PC-3 (cell line): ENCODE measurements at regions not wholly inside any gene's neighbourhood (a gene's known extent, or its start where the extent isn't known, plus 50 kb on each side); places are given as distances from the start of the nearest gene placed in this dataset.
A peak's percentile ranks its signal among the peaks of the same experiment; 100 is the strongest.

ENCODE experiments used
- ATAC-seq: fragments of 200-7000 bp; cut with Tn5 transposase; 2 replicates; pipeline ENCODE4 v1.9.1; 2020; ENCODE audit warnings: mild to moderate bottlenecking, moderate library complexity
- BruUV-seq: library from RNA; stranded (reverse); fragments of 400-500 nt; replicated peaks from 2 replicates; lab custom pipeline; 2021; lab: Mats Ljungman, UMichigan
- CTCF ChIA-PET: fragments of 300-600 bp; sonication (Branson Sonifier 250); formaldehyde crosslinking; loops from one replicate; lab custom pipeline; 2022; ENCODE audit warnings: antibody characterized with exemption; lab: Charles Lee
- POLR2A ChIA-PET: fragments of 300-600 bp; sonication (Branson Sonifier 250); formaldehyde crosslinking; loops from one replicate; lab custom pipeline; 2022; ENCODE audit warnings: antibody characterized with exemption; ENCODE audit not compliant: unreplicated experiment; lab: Charles Lee
- DNase-seq: peaks from one replicate; pipeline ENCODE4 v3.0.0-alpha.2; 2015
- H2AFZ ChIP-seq: fragments of 300-600 bp; sonication (generic); 2 replicates; pipeline ENCODE4 v1.6.0; 2016; ENCODE audit warnings: antibody characterized with exemption, low read length
- H3F3A ChIP-seq: fragments of 300-600 bp; sonication (generic); one replicate; pipeline ENCODE4 v1.6.0; 2017; ENCODE audit warnings: antibody characterized with exemption, low read length, control low read depth, mild to moderate bottlenecking; ENCODE audit not compliant: unreplicated experiment
- H3K27ac ChIP-seq: fragments of 300-600 bp; sonication (generic); 2 replicates; pipeline ENCODE4 v1.5.1; 2016; ENCODE audit warnings: mild to moderate bottlenecking, low read length
- H3K27me3 ChIP-seq: fragments of 300-600 bp; sonication (generic); 2 replicates; pipeline ENCODE4 v1.6.1; 2016; ENCODE audit warnings: low read length, mixed read lengths
- H3K36me3 ChIP-seq: fragments of 300-600 bp; sonication (generic); 2 replicates; pipeline ENCODE4 v1.6.1; 2016; ENCODE audit warnings: low read depth, mixed run types, low read length, mixed read lengths
- H3K4me1 ChIP-seq: fragments of 300-600 bp; sonication (generic); 2 replicates; pipeline ENCODE4 v1.5.1; 2016; ENCODE audit warnings: low read length; ENCODE audit not compliant: insufficient read depth
- H3K4me2 ChIP-seq: fragments of 300-600 bp; sonication (generic); 2 replicates; pipeline ENCODE4 v1.6.0; 2016; ENCODE audit warnings: low read length
- H3K4me3 ChIP-seq: fragments of 300-600 bp; sonication (generic); 2 replicates; pipeline ENCODE4 v1.5.1; 2016; ENCODE audit warnings: mild to moderate bottlenecking, low read length, mixed read lengths
- H3K79me2 ChIP-seq: fragments of 300-600 bp; sonication (generic); 2 replicates; pipeline ENCODE4 v1.6.1; 2017; ENCODE audit warnings: low read length, mixed read lengths
- H3K9ac ChIP-seq: fragments of 300-600 bp; sonication (generic); 2 replicates; pipeline ENCODE4 v1.6.0; 2016; ENCODE audit warnings: mild to moderate bottlenecking, low read length
- H3K9me2 ChIP-seq: fragments of 300-600 bp; sonication (generic); replicated peaks from 2 replicates; pipeline ENCODE4 v1.6.1; 2016; ENCODE audit warnings: mixed run types, low read length, mixed read lengths
- H3K9me3 ChIP-seq: fragments of 300-600 bp; sonication (generic); 2 replicates; pipeline ENCODE4 v1.6.1; 2016; ENCODE audit warnings: low read length, mixed read lengths
- H4K20me1 ChIP-seq: fragments of 300-600 bp; sonication (generic); 2 replicates; pipeline ENCODE4 v1.6.1; 2016; ENCODE audit warnings: low read length, mixed read lengths
- EZH2 ChIP-seq: fragments of 300-600 bp; sonication (generic); IDR thresholded peaks from one replicate; pipeline ENCODE4 v1.6.1; 2017; ENCODE audit warnings: antibody characterized with exemption, mild to moderate bottlenecking, low read length; ENCODE audit not compliant: unreplicated experiment
- EZH2phosphoT487 ChIP-seq: fragments of 300-600 bp; sonication (generic); IDR thresholded peaks from 2 replicates; pipeline ENCODE4 v1.6.1; 2018; ENCODE audit warnings: mild to moderate bottlenecking, antibody characterized with exemption, low read length, borderline replicate concordance
- intact Hi-C: fragments of 100-400 bp; cut with micrococcal nuclease; formaldehyde crosslinking; loops from 2 replicates; pipeline ENCODE4 v1.9.0; 2023
- TF ChIP-seq, protein P1 (sequence below): fragments of 300-600 bp; sonication (generic); conservative IDR thresholded peaks from 2 replicates; pipeline ENCODE4 v1.5.1; 2017; ENCODE audit warnings: antibody characterized with exemption, low read depth, mild to moderate bottlenecking, low read length

GRCh38 chr12:59070322-59070933 lies 150.1 kb upstream of the LRIG3 start:
- ATAC-seq (peak; percentile 73), DNase-seq (peak; percentile 29)
- Histone ChIP-seq H3K4me1 (peaks cover 10% of the 10 kb centered on the region), H3K27ac (no peak overlapping the region), H3F3A (no peaks in the 10 kb centered on the region), H3K27me3 (no peaks in the 10 kb centered on the region), H4K20me1 (no peaks in the 10 kb centered on the region), H2AFZ (peak overlapping the region; percentile 24; the same call in 1 of the 2 replicates), H3K4me2 (no peak overlapping the region; the same call in 1 of the 2 replicates), H3K36me3 (no peaks in the 10 kb centered on the region), H3K79me2 (no peaks in the 10 kb centered on the region), H3K9me2 (no peaks in the 10 kb centered on the region), H3K4me3 (no peak overlapping the region), H3K9me3 (no peaks in the 10 kb centered on the region), H3K9ac (no peak overlapping the region)
- intact Hi-C loops = loop anchor here (5.0 kb wide), 1 partner anchor 193 kb away; no protein-coding TSS in a partner anchor
- ChIA-PET CTCF (no interaction called here), POLR2A (no interaction called here)
- no peak for TF ChIP-seq EZH2
- BruUV-seq = no TSS peak

DNA sequence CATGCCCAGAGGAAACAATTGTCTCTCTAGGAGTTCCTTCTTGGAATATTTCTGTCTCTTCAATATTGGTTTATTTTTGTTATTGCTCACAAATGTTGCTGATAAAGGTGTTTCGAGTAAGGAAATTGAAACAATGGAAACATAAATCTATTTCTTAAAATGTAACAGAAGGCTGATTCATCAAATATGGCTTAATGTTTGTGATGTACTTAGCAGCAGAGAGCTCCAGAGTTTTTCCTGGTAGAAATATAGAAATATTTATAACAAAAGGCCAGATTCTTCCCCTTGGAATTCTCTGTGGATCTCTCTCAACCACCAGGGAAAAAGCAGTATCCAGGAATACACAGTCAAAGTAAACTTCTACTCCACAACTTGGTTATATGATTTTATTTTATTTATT lies 149.2 kb upstream of the LRIG3 start:
- intact Hi-C loops = no loop called here
- H3K4me2 ChIP-seq = no peak overlapping the region
- no peaks in the 10 kb centered on the region for H3K36me3 ChIP-seq
- no peaks in the 10 kb centered on the region for H3K9me2 ChIP-seq
- BruUV-seq = no TSS peak
- peaks cover 10% of the 10 kb centered on the region for H3K4me1 ChIP-seq
- no peaks in the 10 kb centered on the region for H3K27me3 ChIP-seq
- no peaks in the 10 kb centered on the region for H4K20me1 ChIP-seq
- H3K79me2 ChIP-seq = no peaks in the 10 kb centered on the region
- no peak for ATAC-seq
- DNase-seq = no peak
- no peak overlapping the region for H3K9ac ChIP-seq
- no peak overlapping the region for H2AFZ ChIP-seq
- no peaks in the 10 kb centered on the region for H3K9me3 ChIP-seq
- CTCF ChIA-PET = no interaction called here
- no peak overlapping the region for H3K27ac ChIP-seq
- TF ChIP-seq, protein P1, sequence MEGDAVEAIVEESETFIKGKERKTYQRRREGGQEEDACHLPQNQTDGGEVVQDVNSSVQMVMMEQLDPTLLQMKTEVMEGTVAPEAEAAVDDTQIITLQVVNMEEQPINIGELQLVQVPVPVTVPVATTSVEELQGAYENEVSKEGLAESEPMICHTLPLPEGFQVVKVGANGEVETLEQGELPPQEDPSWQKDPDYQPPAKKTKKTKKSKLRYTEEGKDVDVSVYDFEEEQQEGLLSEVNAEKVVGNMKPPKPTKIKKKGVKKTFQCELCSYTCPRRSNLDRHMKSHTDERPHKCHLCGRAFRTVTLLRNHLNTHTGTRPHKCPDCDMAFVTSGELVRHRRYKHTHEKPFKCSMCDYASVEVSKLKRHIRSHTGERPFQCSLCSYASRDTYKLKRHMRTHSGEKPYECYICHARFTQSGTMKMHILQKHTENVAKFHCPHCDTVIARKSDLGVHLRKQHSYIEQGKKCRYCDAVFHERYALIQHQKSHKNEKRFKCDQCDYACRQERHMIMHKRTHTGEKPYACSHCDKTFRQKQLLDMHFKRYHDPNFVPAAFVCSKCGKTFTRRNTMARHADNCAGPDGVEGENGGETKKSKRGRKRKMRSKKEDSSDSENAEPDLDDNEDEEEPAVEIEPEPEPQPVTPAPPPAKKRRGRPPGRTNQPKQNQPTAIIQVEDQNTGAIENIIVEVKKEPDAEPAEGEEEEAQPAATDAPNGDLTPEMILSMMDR = no peak
- TF ChIP-seq EZH2phosphoT487 (no peak), EZH2 (no peak)
- no peaks in the 10 kb centered on the region for H3F3A ChIP-seq
- H3K4me3 ChIP-seq = no peak overlapping the region
- POLR2A ChIA-PET = interaction anchor here (0.6 to 0.7 kb wide), 2 partner anchors 9 to 138 kb away, joined by 4 to 5 read pairs; no protein-coding TSS in a partner anchor

DNA sequence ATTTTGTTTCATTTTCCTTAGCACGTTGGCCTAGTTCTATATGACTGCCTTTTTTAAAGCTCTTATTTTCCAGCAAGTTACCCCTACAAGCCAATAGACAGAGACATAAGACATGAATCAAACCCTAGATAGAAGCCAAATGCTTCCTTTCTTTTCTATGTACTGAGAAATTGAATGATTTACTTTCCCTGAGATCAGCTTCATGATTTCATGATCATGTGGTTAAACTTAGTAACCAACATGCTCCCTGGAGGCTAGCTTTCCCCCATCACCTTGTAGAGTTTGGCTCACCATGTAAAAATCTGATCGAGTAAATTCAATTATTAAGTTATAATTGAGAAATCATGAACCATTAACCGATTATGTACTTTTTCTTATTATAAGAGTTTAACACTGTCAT lies 148.1 kb upstream of the LRIG3 start:
- ChIA-PET CTCF (no interaction called here), POLR2A (no interaction called here)
- DNase-seq (no peak), ATAC-seq (no peak)
- H3F3A ChIP-seq = no peaks in the 10 kb centered on the region
- H2AFZ ChIP-seq = no peak overlapping the region
- H3K4me2 ChIP-seq = no peak overlapping the region
- H3K4me3 ChIP-seq = no peak overlapping the region
- no peaks in the 10 kb centered on the region for H4K20me1 ChIP-seq
- H3K9me2 ChIP-seq = no peaks in the 10 kb centered on the region
- H3K27me3 ChIP-seq = no peaks in the 10 kb centered on the region
- no peaks in the 10 kb centered on the region for H3K79me2 ChIP-seq
- no peaks in the 10 kb centered on the region for H3K36me3 ChIP-seq
- intact Hi-C loops = no loop called here
- no peak overlapping the region for H3K27ac ChIP-seq
- H3K9ac ChIP-seq = no peak overlapping the region
- H3K9me3 ChIP-seq = no peaks in the 10 kb centered on the region
- H3K4me1 ChIP-seq = peaks cover 10% of the 10 kb centered on the region
- BruUV-seq = no TSS peak
- no peak for TF ChIP-seq EZH2phosphoT487
- TF ChIP-seq, protein P1 = no peak
- TF ChIP-seq EZH2 = no peak
